Adrenal gland (tissue), 5 donors: ENCODE measurements at regions not wholly inside any gene's neighbourhood (a gene's known extent, or its start where the extent isn't known, plus 50 kb on each side); places are given as distances from the start of the nearest gene placed in this dataset.

ENCODE experiments used
- CTCF ChIP-seq, 6 experiments: fragments of 450-650 bp in 4 of 6; fragments of 200-600 bp in 2 of 6; sonication (generic) in 1 of 6; IDR thresholded peaks; 1 replicate in 5 of 6; 2 replicates in 1 of 6; pipeline versions ENCODE4 v1.5.1 to v1.8.0; 2016 to 2021; ENCODE audit warnings: antibody characterized with exemption in 6 of 6, mild to moderate bottlenecking in 2 of 6, moderate library complexity in 1 of 6
- POLR2A ChIP-seq, 2 donors: fragments of 450-650 bp; IDR thresholded peaks; one replicate each; pipeline ENCODE4 v1.6.1; 2017; ENCODE audit warnings: antibody characterized with exemption in 2 of 2, mild to moderate bottlenecking in 2 of 2, moderate library complexity in 1 of 2
- donor health status: DM: no; HTN: no; CAD: no.

GRCh38 chr21:20026543-20026942 is 971.7 kb upstream of the NCAM2 start:
- TF ChIP-seq CTCF (IDR thresholded peaks at IDR 0.05) (no peak), POLR2A (IDR thresholded peaks at IDR 0.05) (no peak)
